HEK293T (cell line): ENCODE measurements at regions not wholly inside any gene's neighbourhood (a gene's known extent, or its start where the extent isn't known, plus 50 kb on each side); places are given as distances from the start of the nearest gene placed in this dataset.

Experiments used
- ARNT ChIP-seq: fragments of 450-650 bp; IDR thresholded peaks from 2 replicates; pipeline ENCODE4 v1.6.1; 2017; ENCODE audit warnings: mild to moderate bottlenecking
- CTBP1 ChIP-seq: fragments of 450-650 bp; IDR thresholded peaks from 2 replicates; pipeline ENCODE4 v1.6.1; 2016; ENCODE audit warnings: borderline replicate concordance
- ELF4 ChIP-seq: fragments of 450-650 bp; IDR thresholded peaks from 2 replicates; pipeline ENCODE4 v1.6.1; 2017; ENCODE audit warnings: antibody characterized with exemption
- FOXA1 ChIP-seq: fragments of 450-650 bp; IDR thresholded peaks from 2 replicates; pipeline ENCODE4 v1.6.1; 2016; ENCODE audit warnings: mild to moderate bottlenecking
- FOXK2 ChIP-seq: fragments of 450-650 bp; IDR thresholded peaks from 2 replicates; pipeline ENCODE4 v1.6.1; 2016; ENCODE audit warnings: mild to moderate bottlenecking
- L3MBTL2 ChIP-seq: fragments of 450-650 bp; conservative IDR thresholded peaks from 2 replicates; pipeline ENCODE4 v1.6.1; 2016; ENCODE audit warnings: mild to moderate bottlenecking
- LEF1 ChIP-seq: fragments of 450-650 bp; IDR thresholded peaks from 2 replicates; pipeline ENCODE4 v1.6.1; 2017; ENCODE audit warnings: mild to moderate bottlenecking, borderline replicate concordance
- NFRKB ChIP-seq: fragments of 450-650 bp; IDR thresholded peaks from 2 replicates; pipeline ENCODE4 v1.6.1; 2016; ENCODE audit warnings: mild to moderate bottlenecking, moderate library complexity
- PKNOX1 ChIP-seq: fragments of 450-650 bp; IDR thresholded peaks from 2 replicates; pipeline ENCODE4 v1.6.1; 2016
- SP1 ChIP-seq: fragments of 450-650 bp; IDR thresholded peaks from 2 replicates; pipeline ENCODE4 v1.6.1; 2017
- SUZ12 ChIP-seq: fragments of 450-650 bp; IDR thresholded peaks from 2 replicates; pipeline ENCODE4 v1.6.1; 2016; ENCODE audit warnings: mild to moderate bottlenecking
- TARDBP ChIP-seq: fragments of 450-650 bp; IDR thresholded peaks from 2 replicates; pipeline ENCODE4 v1.6.1; 2016
- ZNF384 ChIP-seq: fragments of 450-650 bp; IDR thresholded peaks from 2 replicates; pipeline ENCODE4 v1.6.1; 2016

GRCh38 chr1:114032271-114033215 lies 53.3 kb downstream of the OLFML3 start:
- TF ChIP-seq FOXA1 (no peak), NFRKB (no peak), CTBP1 (no peak), SP1 (no peak), TARDBP (no peak), FOXK2 (no peak), SUZ12 (no peak), LEF1 (no peak), ELF4 (no peak), ARNT (no peak), L3MBTL2 (no peak), PKNOX1 (no peak), ZNF384 (no peak)
